ENCODE measurements at regions not wholly inside any gene's neighbourhood (a gene's known extent, or its start where the extent isn't known, plus 50 kb on each side); places are given as distances from the start of the nearest gene placed in this dataset.
"Not testable (repeated sequence)": the region's sequence is repeated elsewhere in the genome, so short reads cannot be mapped to it uniquely, and the experiment has no call there.

GRCh38 chr2:158884552-158884951, 83.9 kb upstream of the TANC1 start:
- TF ChIP-seq CTCF, POLR2A (IDR thresholded peaks at IDR 0.05): not testable (repeated sequence)

All from right lobe of liver (tissue), 4 donors.